ENCODE measurements at regions not wholly inside any gene's neighbourhood (a gene's known extent, or its start where the extent isn't known, plus 50 kb on each side); places are given as distances from the start of the nearest gene placed in this dataset.

DNA sequence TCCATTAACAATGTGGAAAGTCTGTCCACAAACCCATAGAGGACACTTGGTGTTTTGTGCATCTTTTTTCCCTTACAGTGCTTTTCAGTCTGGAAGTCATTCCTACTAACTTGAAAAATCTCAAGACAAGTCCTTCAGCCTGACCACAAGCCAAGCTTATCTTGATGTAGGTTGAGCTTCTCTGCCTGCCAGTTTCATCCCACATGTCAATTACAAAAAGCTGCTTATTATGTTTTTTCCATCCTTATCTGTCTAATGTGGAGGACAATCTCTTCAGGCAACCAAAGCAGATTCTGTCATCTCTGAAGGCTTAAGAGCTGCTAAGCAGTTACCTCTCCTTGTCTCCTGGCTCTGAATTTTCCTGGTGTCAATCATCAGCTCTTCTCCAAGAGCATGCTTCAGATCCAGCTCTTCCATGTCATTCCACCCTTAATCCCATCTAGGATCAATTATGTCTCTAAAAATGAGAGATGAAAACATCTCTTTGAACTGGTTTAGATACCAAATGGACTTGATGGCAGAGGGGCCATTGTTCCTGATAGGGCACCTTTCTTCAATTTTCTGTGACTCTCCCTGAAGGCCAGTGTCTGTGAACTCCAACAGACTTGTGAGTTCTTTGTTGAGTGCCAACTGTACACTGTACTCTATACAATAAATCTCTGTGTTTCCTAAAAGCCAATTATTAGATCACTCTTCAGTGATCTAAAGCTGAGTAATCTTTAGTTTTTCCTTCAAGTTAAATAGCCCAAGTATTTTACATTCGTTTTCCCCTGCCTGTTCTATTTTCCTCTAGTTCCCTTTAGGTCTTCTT, 208.6 kb downstream of the RBM43 start:
- Histone ChIP-seq H3K4me1 (ENCODE audit: control insufficient read depth in 4 of 4, insufficient read depth in 4 of 4, low read length in 3 of 4) (peaks cover 3 to 14% (median 7%) of the 10 kb centered on the region in 4 donors), H3K27ac (ENCODE audit: low read depth in 1 of 2, low read length in 2 of 2) (no peak overlapping the region), H3K27me3 (ENCODE audit: control insufficient read depth in 4 of 4, insufficient read depth in 4 of 4, low read length in 3 of 4) (no peaks in the 10 kb centered on the region), H3K36me3 (ENCODE audit: control insufficient read depth in 4 of 4, insufficient read depth in 3 of 4, low read depth in 1 of 4, low read length in 3 of 4) (no peaks in the 10 kb centered on the region), H3K4me3 (ENCODE audit: low read depth in 1 of 3, low read length in 3 of 3) (no peak overlapping the region), H3K9me3 (ENCODE audit: control insufficient read depth in 4 of 4, low read length in 3 of 4) (no peaks in the 10 kb centered on the region), H3K9ac (ENCODE audit: low read depth in 1 of 2, low read length in 2 of 2) (no peak overlapping the region)
- TF ChIP-seq, protein P1, sequence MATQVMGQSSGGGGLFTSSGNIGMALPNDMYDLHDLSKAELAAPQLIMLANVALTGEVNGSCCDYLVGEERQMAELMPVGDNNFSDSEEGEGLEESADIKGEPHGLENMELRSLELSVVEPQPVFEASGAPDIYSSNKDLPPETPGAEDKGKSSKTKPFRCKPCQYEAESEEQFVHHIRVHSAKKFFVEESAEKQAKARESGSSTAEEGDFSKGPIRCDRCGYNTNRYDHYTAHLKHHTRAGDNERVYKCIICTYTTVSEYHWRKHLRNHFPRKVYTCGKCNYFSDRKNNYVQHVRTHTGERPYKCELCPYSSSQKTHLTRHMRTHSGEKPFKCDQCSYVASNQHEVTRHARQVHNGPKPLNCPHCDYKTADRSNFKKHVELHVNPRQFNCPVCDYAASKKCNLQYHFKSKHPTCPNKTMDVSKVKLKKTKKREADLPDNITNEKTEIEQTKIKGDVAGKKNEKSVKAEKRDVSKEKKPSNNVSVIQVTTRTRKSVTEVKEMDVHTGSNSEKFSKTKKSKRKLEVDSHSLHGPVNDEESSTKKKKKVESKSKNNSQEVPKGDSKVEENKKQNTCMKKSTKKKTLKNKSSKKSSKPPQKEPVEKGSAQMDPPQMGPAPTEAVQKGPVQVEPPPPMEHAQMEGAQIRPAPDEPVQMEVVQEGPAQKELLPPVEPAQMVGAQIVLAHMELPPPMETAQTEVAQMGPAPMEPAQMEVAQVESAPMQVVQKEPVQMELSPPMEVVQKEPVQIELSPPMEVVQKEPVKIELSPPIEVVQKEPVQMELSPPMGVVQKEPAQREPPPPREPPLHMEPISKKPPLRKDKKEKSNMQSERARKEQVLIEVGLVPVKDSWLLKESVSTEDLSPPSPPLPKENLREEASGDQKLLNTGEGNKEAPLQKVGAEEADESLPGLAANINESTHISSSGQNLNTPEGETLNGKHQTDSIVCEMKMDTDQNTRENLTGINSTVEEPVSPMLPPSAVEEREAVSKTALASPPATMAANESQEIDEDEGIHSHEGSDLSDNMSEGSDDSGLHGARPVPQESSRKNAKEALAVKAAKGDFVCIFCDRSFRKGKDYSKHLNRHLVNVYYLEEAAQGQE (IDR thresholded peaks at IDR 0.05): no peak
- TF ChIP-seq HNF4G (IDR thresholded peaks at IDR 0.05) (no peak), JUND (IDR thresholded peaks at IDR 0.05) (no peak), RXRA (IDR thresholded peaks at IDR 0.05) (no peak), GABPA (IDR thresholded peaks at IDR 0.05 in 1 of 2, conservative IDR thresholded peaks at IDR 0.05 in 1 of 2) (no peak), RAD21 (IDR thresholded peaks at IDR 0.05) (no peak), EGR1 (IDR thresholded peaks at IDR 0.05; ENCODE audit: low read depth in 2 of 2) (no peak), TAF1 (conservative IDR thresholded peaks at IDR 0.05) (no peak), YY1 (IDR thresholded peaks at IDR 0.05) (no peak)
- TF ChIP-seq, protein P2, sequence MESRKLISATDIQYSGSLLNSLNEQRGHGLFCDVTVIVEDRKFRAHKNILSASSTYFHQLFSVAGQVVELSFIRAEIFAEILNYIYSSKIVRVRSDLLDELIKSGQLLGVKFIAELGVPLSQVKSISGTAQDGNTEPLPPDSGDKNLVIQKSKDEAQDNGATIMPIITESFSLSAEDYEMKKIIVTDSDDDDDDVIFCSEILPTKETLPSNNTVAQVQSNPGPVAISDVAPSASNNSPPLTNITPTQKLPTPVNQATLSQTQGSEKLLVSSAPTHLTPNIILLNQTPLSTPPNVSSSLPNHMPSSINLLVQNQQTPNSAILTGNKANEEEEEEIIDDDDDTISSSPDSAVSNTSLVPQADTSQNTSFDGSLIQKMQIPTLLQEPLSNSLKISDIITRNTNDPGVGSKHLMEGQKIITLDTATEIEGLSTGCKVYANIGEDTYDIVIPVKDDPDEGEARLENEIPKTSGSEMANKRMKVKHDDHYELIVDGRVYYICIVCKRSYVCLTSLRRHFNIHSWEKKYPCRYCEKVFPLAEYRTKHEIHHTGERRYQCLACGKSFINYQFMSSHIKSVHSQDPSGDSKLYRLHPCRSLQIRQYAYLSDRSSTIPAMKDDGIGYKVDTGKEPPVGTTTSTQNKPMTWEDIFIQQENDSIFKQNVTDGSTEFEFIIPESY (IDR thresholded peaks at IDR 0.05): no peak
- WGBS: 68% methylated on average over 1 of the region's 1 CpG
- no peak for DNase-seq (ENCODE audit: low spot score)

DNA sequence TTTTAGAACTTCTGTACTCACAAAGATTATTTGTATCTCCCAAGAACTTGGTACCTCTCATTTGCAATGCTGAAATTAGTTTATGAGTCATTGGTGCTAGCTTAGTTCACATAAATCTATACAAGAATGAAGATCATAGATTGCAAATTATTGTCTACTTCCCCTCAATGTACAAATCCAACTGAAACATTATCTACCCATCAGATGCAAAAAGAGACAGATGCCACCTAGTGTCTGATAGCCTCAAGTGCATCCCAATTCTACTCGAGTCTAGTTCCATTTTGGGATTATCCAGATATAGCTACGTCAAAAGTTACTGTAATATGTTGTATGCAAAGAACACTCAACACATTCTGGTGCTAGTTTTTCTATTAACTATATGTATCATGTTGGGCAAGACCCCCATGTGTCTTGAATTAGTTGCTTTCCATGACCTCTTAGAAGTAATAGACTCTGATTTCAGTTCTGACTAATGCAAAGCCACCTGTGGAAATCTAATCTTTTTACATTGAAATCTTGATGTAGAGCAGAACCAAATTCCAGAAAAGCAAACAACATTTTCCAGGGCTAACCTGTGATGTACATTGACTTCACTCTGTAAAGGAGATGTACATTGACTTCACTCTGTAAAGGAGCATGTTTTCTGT, 210.0 kb downstream of the RBM43 start:
- no peaks in the 10 kb centered on the region for H3K27me3 ChIP-seq (ENCODE audit: control insufficient read depth in 4 of 4, insufficient read depth in 4 of 4, low read length in 3 of 4)

More for the DNA sequence above, 210.0 kb downstream of the RBM43 start:
- 2% methylated on average over 2 of the region's 2 CpGs for WGBS
- TF ChIP-seq RAD21 (IDR thresholded peaks at IDR 0.05): peak; percentile 93 to 94
- TF ChIP-seq, protein P3, sequence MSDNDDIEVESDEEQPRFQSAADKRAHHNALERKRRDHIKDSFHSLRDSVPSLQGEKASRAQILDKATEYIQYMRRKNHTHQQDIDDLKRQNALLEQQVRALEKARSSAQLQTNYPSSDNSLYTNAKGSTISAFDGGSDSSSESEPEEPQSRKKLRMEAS (IDR thresholded peaks at IDR 0.05): no peak
- no peak for TF ChIP-seq SP1 (IDR thresholded peaks at IDR 0.05)
- TF ChIP-seq, protein P4, sequence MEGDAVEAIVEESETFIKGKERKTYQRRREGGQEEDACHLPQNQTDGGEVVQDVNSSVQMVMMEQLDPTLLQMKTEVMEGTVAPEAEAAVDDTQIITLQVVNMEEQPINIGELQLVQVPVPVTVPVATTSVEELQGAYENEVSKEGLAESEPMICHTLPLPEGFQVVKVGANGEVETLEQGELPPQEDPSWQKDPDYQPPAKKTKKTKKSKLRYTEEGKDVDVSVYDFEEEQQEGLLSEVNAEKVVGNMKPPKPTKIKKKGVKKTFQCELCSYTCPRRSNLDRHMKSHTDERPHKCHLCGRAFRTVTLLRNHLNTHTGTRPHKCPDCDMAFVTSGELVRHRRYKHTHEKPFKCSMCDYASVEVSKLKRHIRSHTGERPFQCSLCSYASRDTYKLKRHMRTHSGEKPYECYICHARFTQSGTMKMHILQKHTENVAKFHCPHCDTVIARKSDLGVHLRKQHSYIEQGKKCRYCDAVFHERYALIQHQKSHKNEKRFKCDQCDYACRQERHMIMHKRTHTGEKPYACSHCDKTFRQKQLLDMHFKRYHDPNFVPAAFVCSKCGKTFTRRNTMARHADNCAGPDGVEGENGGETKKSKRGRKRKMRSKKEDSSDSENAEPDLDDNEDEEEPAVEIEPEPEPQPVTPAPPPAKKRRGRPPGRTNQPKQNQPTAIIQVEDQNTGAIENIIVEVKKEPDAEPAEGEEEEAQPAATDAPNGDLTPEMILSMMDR (IDR thresholded peaks at IDR 0.05; ENCODE audit: low read depth, low read length, missing input control): peak; percentile 83
- TF ChIP-seq, protein P2 (IDR thresholded peaks at IDR 0.05): no peak
- peak; percentile 2 to 14 for TF ChIP-seq HNF4A (conservative IDR thresholded peaks at IDR 0.05)
- peak in 1 of 2 donors; percentile 19 for TF ChIP-seq RXRA (IDR thresholded peaks at IDR 0.05)
- Histone ChIP-seq H3K36me3 (ENCODE audit: control insufficient read depth in 4 of 4, insufficient read depth in 3 of 4, low read depth in 1 of 4, low read length in 3 of 4) (no peaks in the 10 kb centered on the region), H3K9me3 (ENCODE audit: control insufficient read depth in 4 of 4, low read length in 3 of 4) (no peaks in the 10 kb centered on the region), H3K4me3 (ENCODE audit: low read depth in 1 of 3, low read length in 3 of 3) (peak overlapping the region in 1 of 3 donors; percentile 24), H3K4me1 (ENCODE audit: control insufficient read depth in 4 of 4, insufficient read depth in 4 of 4, low read length in 3 of 4) (peaks cover 3 to 14% (median 7%) of the 10 kb centered on the region in 4 donors), H3K27ac (ENCODE audit: low read depth in 1 of 2, low read length in 2 of 2) (no peak overlapping the region), H3K9ac (ENCODE audit: low read depth in 1 of 2, low read length in 2 of 2) (no peak overlapping the region)
- DNase-seq (ENCODE audit: low spot score): no peak

Data from liver (tissue), 8 donors.